IMR-90 (cell line): ENCODE measurements at regions not wholly inside any gene's neighbourhood (a gene's known extent, or its start where the extent isn't known, plus 50 kb on each side); places are given as distances from the start of the nearest gene placed in this dataset.

ENCODE experiments used
- ATAC-seq: fragments of 200-7000 bp; cut with Tn5 transposase; 2 replicates; pipeline ENCODE4 v1.9.1; 2020; ENCODE audit warnings: low read depth, mild to moderate bottlenecking, moderate library complexity
- BruUV-seq: library from RNA; stranded (reverse); fragments of 400-500 nt; replicated peaks from 2 replicates; lab custom pipeline; 2021; lab: Mats Ljungman, UMichigan
- CTCF ChIA-PET: fragments of 300-600 bp; formaldehyde crosslinking; extraction: SDS; loops from one replicate; lab custom pipeline; 2021; ENCODE audit warnings: antibody characterized with exemption; lab: Yijun Ruan, JAX
- POLR2A ChIA-PET: fragments of 300-600 bp; sonication (Branson Sonifier 250); formaldehyde crosslinking; loops from one replicate; lab custom pipeline; 2022; ENCODE audit warnings: antibody characterized with exemption; ENCODE audit not compliant: unreplicated experiment; lab: Charles Lee
- DNase-seq: peaks from one replicate; pipeline ENCODE4 v3.0.0; 2013
- H2AFZ ChIP-seq: replicated peaks from 2 replicates; pipeline ENCODE3; 2013; ENCODE audit warnings: low read length, mild to moderate bottlenecking; ENCODE audit not compliant: poor library complexity
- H2AK5ac ChIP-seq: 2 replicates; pipeline ENCODE4 v1.6.1; 2013; ENCODE audit warnings: low read depth, low read length, inconsistent platforms
- H2AK9ac ChIP-seq: replicated peaks from 2 replicates; pipeline ENCODE3; 2013; ENCODE audit warnings: mild to moderate bottlenecking, low read depth, low read length, moderate library complexity; ENCODE audit not compliant: poor library complexity
- H2BK120ac ChIP-seq: 2 replicates; pipeline ENCODE4 v1.6.1; 2013; ENCODE audit warnings: low read depth, low read length, inconsistent platforms
- H2BK15ac ChIP-seq: 3 replicates; pipeline ENCODE4 v1.6.1; 2013; ENCODE audit warnings: low read depth, low read length, inconsistent platforms
- H2BK20ac ChIP-seq: 2 replicates; pipeline ENCODE4 v1.6.1; 2013; ENCODE audit warnings: low read depth, mild to moderate bottlenecking, inconsistent platforms, low read length, moderate library complexity
- H2BK5ac ChIP-seq: 2 replicates; pipeline ENCODE4 v1.6.1; 2013; ENCODE audit warnings: mild to moderate bottlenecking, low read depth, low read length, inconsistent platforms; ENCODE audit not compliant: poor library complexity, severe bottlenecking
- H3K14ac ChIP-seq: replicated peaks from 2 replicates; pipeline ENCODE4 v1.6.1; 2013; ENCODE audit warnings: low read depth, low read length, inconsistent platforms
- H3K18ac ChIP-seq: 2 replicates; pipeline ENCODE4 v1.6.1; 2013; ENCODE audit warnings: low read depth, low read length, control low read depth
- H3K23ac ChIP-seq: 2 replicates; pipeline ENCODE4 v1.6.1; 2013; ENCODE audit warnings: low read depth, low read length, inconsistent platforms
- H3K27ac ChIP-seq: 2 replicates; pipeline ENCODE4 v1.5.1; 2013; ENCODE audit warnings: mild to moderate bottlenecking, control low read depth, low read length; ENCODE audit not compliant: insufficient read depth
- H3K27me3 ChIP-seq: 2 replicates; pipeline ENCODE4 v1.6.1; 2013; ENCODE audit warnings: low read length; ENCODE audit not compliant: control insufficient read depth, insufficient read depth
- H3K36me3 ChIP-seq: 2 replicates; pipeline ENCODE4 v1.6.1; 2013; ENCODE audit warnings: low read length, mixed read lengths; ENCODE audit not compliant: control insufficient read depth, insufficient read depth
- H3K4ac ChIP-seq: 2 replicates; pipeline ENCODE4 v1.6.1; 2013; ENCODE audit warnings: low read depth, low read length, inconsistent platforms
- H3K4me1 ChIP-seq: 2 replicates; pipeline ENCODE4 v1.6.1; 2013; ENCODE audit warnings: low read length, mixed read lengths; ENCODE audit not compliant: control insufficient read depth, insufficient read depth
- H3K4me2 ChIP-seq: 2 replicates; pipeline ENCODE4 v1.6.1; 2013; ENCODE audit warnings: low read depth, mild to moderate bottlenecking, control low read depth, low read length, moderate library complexity
- H3K4me3 ChIP-seq: 2 replicates; pipeline ENCODE4 v1.5.1; 2013; ENCODE audit warnings: low read depth, mild to moderate bottlenecking, control low read depth, low read length, moderate library complexity; ENCODE audit not compliant: insufficient read depth
- H3K56ac ChIP-seq: 2 replicates; pipeline ENCODE4 v1.6.1; 2013; ENCODE audit warnings: low read length, inconsistent platforms; ENCODE audit not compliant: insufficient read depth; ENCODE audit errors: extremely low read depth
- H3K79me1 ChIP-seq, 2 experiments: 2 replicates each; pipeline ENCODE4 v1.6.1; 2013; ENCODE audit warnings: low read length in 2 of 2, inconsistent platforms in 1 of 2, low read depth in 1 of 2
- H3K9ac ChIP-seq: 2 replicates; pipeline ENCODE4 v1.6.1; 2013; ENCODE audit warnings: low read depth, low read length, control low read depth
- H3K9me1 ChIP-seq: 2 replicates; pipeline ENCODE4 v1.6.1; 2013; ENCODE audit warnings: low read length, inconsistent platforms; ENCODE audit not compliant: insufficient read depth
- H3K9me3 ChIP-seq: 2 replicates; pipeline ENCODE4 v1.6.1; 2013; ENCODE audit warnings: low read length; ENCODE audit not compliant: control insufficient read depth, insufficient read depth
- H4K20me1 ChIP-seq: 2 replicates; pipeline ENCODE4 v1.6.1; 2013; ENCODE audit warnings: low read length, inconsistent platforms; ENCODE audit not compliant: insufficient read depth
- H4K5ac ChIP-seq: 2 replicates; pipeline ENCODE4 v1.6.1; 2013; ENCODE audit warnings: mild to moderate bottlenecking, low read depth, low read length, control low read depth
- H4K8ac ChIP-seq, 2 experiments: 2 replicates each; pipeline ENCODE4 v1.6.1; 2013; ENCODE audit warnings: low read depth in 2 of 2, low read length in 2 of 2, control low read depth in 1 of 2, inconsistent platforms in 1 of 2
- H4K91ac ChIP-seq: 2 replicates; pipeline ENCODE4 v1.6.1; 2013; ENCODE audit warnings: low read depth, low read length, inconsistent platforms; ENCODE audit not compliant: insufficient read depth
- BHLHE40 ChIP-seq: fragments of 150-350 bp; IDR thresholded peaks from 2 replicates; pipeline ENCODE4 v1.6.1; 2016; ENCODE audit warnings: mild to moderate bottlenecking, low read depth, low read length
- CEBPB ChIP-seq: IDR thresholded peaks from 2 replicates; pipeline ENCODE4 v1.6.1; 2012; ENCODE audit warnings: low read depth, low read length, improper control_type of control experiment
- CHD1 ChIP-seq: IDR thresholded peaks from 2 replicates; pipeline ENCODE4 v1.6.1; 2012; ENCODE audit warnings: low read depth, low read length, improper control_type of control experiment
- ELK1 ChIP-seq: fragments of 150-350 bp; IDR thresholded peaks from 2 replicates; pipeline ENCODE4 v1.6.1; 2016; ENCODE audit warnings: low read depth, mild to moderate bottlenecking, low read length, moderate library complexity, borderline replicate concordance
- MAZ ChIP-seq: IDR thresholded peaks from 2 replicates; pipeline ENCODE4 v1.6.1; 2012; ENCODE audit warnings: low read depth, mild to moderate bottlenecking, low read length, improper control_type of control experiment, moderate library complexity, borderline replicate concordance
- MXI1 ChIP-seq: IDR thresholded peaks from 2 replicates; pipeline ENCODE4 v1.6.1; 2012; ENCODE audit warnings: low read depth, mild to moderate bottlenecking, low read length, moderate library complexity, borderline replicate concordance
- NFE2L2 ChIP-seq: fragments of 150-350 bp; IDR thresholded peaks from 2 replicates; pipeline ENCODE4 v1.6.1; 2016; ENCODE audit warnings: low read depth, mild to moderate bottlenecking, low read length
- POLR2A ChIP-seq: IDR thresholded peaks from 2 replicates; pipeline ENCODE4 v1.6.1; 2012; ENCODE audit warnings: mild to moderate bottlenecking, low read depth, low read length
- RAD21 ChIP-seq: IDR thresholded peaks from 2 replicates; pipeline ENCODE4 v1.6.1; 2012; ENCODE audit warnings: low read length, improper control_type of control experiment
- RCOR1 ChIP-seq: IDR thresholded peaks from 2 replicates; pipeline ENCODE4 v1.6.1; 2012; ENCODE audit warnings: mild to moderate bottlenecking, low read length, improper control_type of control experiment; ENCODE audit not compliant: insufficient replicate concordance
- RFX5 ChIP-seq: IDR thresholded peaks from 2 replicates; pipeline ENCODE4 v1.8.0; 2012; ENCODE audit warnings: low read depth, mild to moderate bottlenecking, low read length, moderate library complexity
- SMC3 ChIP-seq: fragments of 150-350 bp; IDR thresholded peaks from 2 replicates; pipeline ENCODE4 v1.6.1; 2016; ENCODE audit warnings: low read depth, mild to moderate bottlenecking, antibody characterized with exemption, low read length, moderate library complexity
- USF2 ChIP-seq: fragments of 150-350 bp; IDR thresholded peaks from 2 replicates; pipeline ENCODE4 v1.6.1; 2017; ENCODE audit warnings: mild to moderate bottlenecking, antibody characterized with exemption, low read length, low read depth
- WGBS, 2 experiments: methylation state at CpG; one replicate each; pipeline versions ENCODE4 v1.1.5 to v1.1.7; 2013; ENCODE audit warnings: missing lambda C conversion rate in 2 of 2; ENCODE audit not compliant: insufficient read length in 1 of 2; ENCODE audit errors: extremely low coverage in 2 of 2; 5-methylcytosine and 5-hydroxymethylcytosine counted together
- dilution Hi-C: fragments of 300-500 bp; cut with HindIII; formaldehyde crosslinking; loops from one replicate; pipeline ENCODE4 v1.14.3; 2018; ENCODE audit warnings: low sequenced_read_pairs; ENCODE audit not compliant: unreplicated experiment
- in situ Hi-C: fragments of 300-500 bp; cut with MboI; formaldehyde crosslinking; loops from 3 replicates; pipeline ENCODE4 v1.14.3; 2019; ENCODE audit warnings: low sequenced_read_pairs, inconsistent platforms, mixed read lengths
- intact Hi-C: fragments of 100-400 bp; cut with micrococcal nuclease; formaldehyde crosslinking; loops from 2 replicates; pipeline ENCODE4 v1.10.0; 2022

DNA sequence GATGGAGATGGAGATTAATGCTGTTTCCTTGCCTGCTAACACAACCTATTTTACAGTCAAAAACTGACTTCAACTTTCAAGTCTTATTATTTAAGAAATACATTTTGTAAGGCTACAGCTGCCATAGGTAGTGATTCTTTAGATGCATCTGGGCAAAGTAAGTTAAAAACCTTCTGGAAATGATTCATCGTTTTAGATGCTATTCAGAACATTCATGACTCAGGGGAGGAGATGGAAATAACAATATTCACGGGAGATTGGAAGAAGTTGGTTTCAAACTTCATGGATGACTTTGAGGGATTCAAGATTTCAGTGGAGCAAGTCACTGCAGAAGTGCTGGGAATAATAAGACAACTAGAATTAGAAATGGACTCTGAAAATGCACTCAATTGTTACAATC is 174.9 kb upstream of the GGTLC1 start:
- H3K4me1 ChIP-seq = no peaks in the 10 kb centered on the region
- ATAC-seq (no peak), DNase-seq (no peak)
- no peak overlapping the region for H3K9ac ChIP-seq
- H4K20me1 ChIP-seq = no peaks in the 10 kb centered on the region
- ChIA-PET CTCF (no interaction called here), POLR2A (no interaction called here)
- no peak overlapping the region for H3K56ac ChIP-seq
- no peaks in the 10 kb centered on the region for H3K79me1 ChIP-seq
- no peak overlapping the region for H3K27ac ChIP-seq
- BruUV-seq = no TSS peak
- H2BK5ac ChIP-seq = no peak overlapping the region
- intact Hi-C loops = no loop called here
- H3K4me3 ChIP-seq = no peak overlapping the region
- H3K18ac ChIP-seq = no peak overlapping the region
- no peak overlapping the region for H2AK5ac ChIP-seq
- H3K4ac ChIP-seq = no peak overlapping the region
- no peaks in the 10 kb centered on the region for H3K9me3 ChIP-seq
- no peak overlapping the region for H3K4me2 ChIP-seq
- no peak overlapping the region for H3K23ac ChIP-seq
- no peak overlapping the region for H2BK20ac ChIP-seq
- dilution Hi-C loops = no loop called here
- H3K27me3 ChIP-seq = no peaks in the 10 kb centered on the region
- no peaks in the 10 kb centered on the region for H3K9me1 ChIP-seq
- no peak overlapping the region for H4K5ac ChIP-seq
- H2BK15ac ChIP-seq = no peak overlapping the region
- no peak overlapping the region for H2AFZ ChIP-seq
- TF ChIP-seq CHD1 = no peak
- no peak for TF ChIP-seq RCOR1
- TF ChIP-seq MXI1 = no peak
- TF ChIP-seq RAD21 = no peak
- no peak for TF ChIP-seq POLR2A
- no peak for TF ChIP-seq CEBPB
- TF ChIP-seq SMC3 = no peak
- TF ChIP-seq RFX5 = no peak
- no peak for TF ChIP-seq ELK1
- no peak for TF ChIP-seq MAZ
- no peak for TF ChIP-seq USF2
- no peak for TF ChIP-seq NFE2L2
- no peak for TF ChIP-seq BHLHE40
- in situ Hi-C loops = loop anchor here (5.0 kb wide), 1 partner anchor 754 kb away; no protein-coding TSS in a partner anchor
- H2AK9ac ChIP-seq = no peak overlapping the region
- no peak overlapping the region for H4K8ac ChIP-seq
- no peak overlapping the region for H4K91ac ChIP-seq
- H2BK120ac ChIP-seq = no peak overlapping the region
- H3K36me3 ChIP-seq = no peaks in the 10 kb centered on the region
- no CpG with 5 or more reads among the region's 2 CpGs for WGBS, 2 experiments
- no peak overlapping the region for H3K14ac ChIP-seq
